Astrocyte (in vitro differentiated cells and primary cell): ENCODE measurements at regions not wholly inside any gene's neighbourhood (a gene's known extent, or its start where the extent isn't known, plus 50 kb on each side); places are given as distances from the start of the nearest gene placed in this dataset.

Experiments
- EZH2 ChIP-seq: IDR thresholded peaks from 2 replicates; pipeline ENCODE4 v1.6.1; 2012; ENCODE audit warnings: mild to moderate bottlenecking, low read length, inconsistent platforms; ENCODE audit not compliant: insufficient read depth
- TF ChIP-seq, protein P1 (sequence below): IDR thresholded peaks from 2 replicates; pipeline ENCODE4 v1.5.1; 2011; ENCODE audit warnings: low read depth, mild to moderate bottlenecking, inconsistent platforms, low read length, moderate library complexity; ENCODE audit not compliant: insufficient read depth

DNA sequence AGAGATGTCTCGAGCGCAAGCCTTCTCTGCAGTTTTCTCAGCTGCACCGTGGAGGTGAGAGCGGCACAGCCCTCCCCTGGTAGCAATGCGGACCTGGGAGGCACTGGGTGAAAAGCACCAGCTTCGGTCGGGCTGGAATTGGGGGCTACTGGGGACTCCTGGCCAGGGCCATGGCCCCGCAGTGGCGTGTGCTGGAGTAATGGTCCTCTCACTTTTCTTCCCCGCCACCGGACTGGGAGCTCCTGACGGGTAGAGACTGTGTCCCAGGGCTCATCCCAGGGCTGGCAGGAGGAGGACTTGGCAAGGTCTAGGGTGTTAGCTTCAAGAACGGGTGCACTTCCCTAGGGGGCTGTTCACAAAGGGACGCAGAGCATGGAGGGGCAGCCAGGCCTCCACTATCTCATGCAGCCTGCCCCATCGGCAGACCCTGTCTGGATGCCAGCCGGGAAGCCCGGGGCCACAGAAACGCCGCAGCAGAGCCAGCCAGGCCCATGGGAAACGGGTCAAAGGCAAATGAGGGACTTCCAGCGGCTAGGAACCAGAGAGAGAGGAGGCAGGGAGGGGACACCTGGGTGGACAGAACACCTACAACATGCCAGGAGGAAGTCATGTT is 92.6 kb upstream of the MVB12B start:
- TF ChIP-seq, protein P1, sequence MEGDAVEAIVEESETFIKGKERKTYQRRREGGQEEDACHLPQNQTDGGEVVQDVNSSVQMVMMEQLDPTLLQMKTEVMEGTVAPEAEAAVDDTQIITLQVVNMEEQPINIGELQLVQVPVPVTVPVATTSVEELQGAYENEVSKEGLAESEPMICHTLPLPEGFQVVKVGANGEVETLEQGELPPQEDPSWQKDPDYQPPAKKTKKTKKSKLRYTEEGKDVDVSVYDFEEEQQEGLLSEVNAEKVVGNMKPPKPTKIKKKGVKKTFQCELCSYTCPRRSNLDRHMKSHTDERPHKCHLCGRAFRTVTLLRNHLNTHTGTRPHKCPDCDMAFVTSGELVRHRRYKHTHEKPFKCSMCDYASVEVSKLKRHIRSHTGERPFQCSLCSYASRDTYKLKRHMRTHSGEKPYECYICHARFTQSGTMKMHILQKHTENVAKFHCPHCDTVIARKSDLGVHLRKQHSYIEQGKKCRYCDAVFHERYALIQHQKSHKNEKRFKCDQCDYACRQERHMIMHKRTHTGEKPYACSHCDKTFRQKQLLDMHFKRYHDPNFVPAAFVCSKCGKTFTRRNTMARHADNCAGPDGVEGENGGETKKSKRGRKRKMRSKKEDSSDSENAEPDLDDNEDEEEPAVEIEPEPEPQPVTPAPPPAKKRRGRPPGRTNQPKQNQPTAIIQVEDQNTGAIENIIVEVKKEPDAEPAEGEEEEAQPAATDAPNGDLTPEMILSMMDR, result no peak
- no peak for TF ChIP-seq EZH2
